ENCODE measurements at regions not wholly inside any gene's neighbourhood (a gene's known extent, or its start where the extent isn't known, plus 50 kb on each side); places are given as distances from the start of the nearest gene placed in this dataset.

GRCh38 chr5:2802693-2803365 lies 51.4 kb upstream of the IRX2 start:
- TF ChIP-seq EZH2phosphoT487 (IDR thresholded peaks at IDR 0.05; ENCODE audit: insufficient read depth, low read depth), result no peak
- no peak for TF ChIP-seq EZH2 (IDR thresholded peaks at IDR 0.05; ENCODE audit: insufficient read depth, poor library complexity, severe bottlenecking)

Data from GM23248 (cell line).